Natural killer cell (primary cell): ENCODE measurements at regions not wholly inside any gene's neighbourhood (a gene's known extent, or its start where the extent isn't known, plus 50 kb on each side); places are given as distances from the start of the nearest gene placed in this dataset.

ENCODE experiments used
- ATAC-seq, 3 donors: fragments of 150-1000 bp in 2 of 3; fragments of 200-7000 bp in 1 of 3; cut with Tn5 transposase; 1 replicate in 1 of 3; 2 replicates in 2 of 3; pipeline ENCODE4 v1.10.0; 2021; ENCODE audit warnings: mild to moderate bottlenecking in 2 of 3, moderate library complexity in 2 of 3
- DNase-seq, 2 donors: peaks; one replicate each; pipeline versions ENCODE4 v3.0.0 to v3.0.0-alpha.2; 2013 to 2021; ENCODE audit warnings: mixed read lengths in 1 of 2
- H3K27ac ChIP-seq: one replicate; pipeline ENCODE4 v1.5.1; 2013; ENCODE audit warnings: mild to moderate bottlenecking, low read length
- H3K27me3 ChIP-seq: one replicate; pipeline ENCODE4 v1.6.1; 2013; ENCODE audit warnings: low read length; ENCODE audit not compliant: control insufficient read depth, insufficient read depth
- H3K36me3 ChIP-seq: one replicate; pipeline ENCODE4 v1.6.1; 2013; ENCODE audit warnings: low read length; ENCODE audit not compliant: control insufficient read depth, insufficient read depth
- H3K4me1 ChIP-seq: one replicate; pipeline ENCODE4 v1.6.1; 2013; ENCODE audit warnings: low read length; ENCODE audit not compliant: control insufficient read depth, insufficient read depth
- H3K4me3 ChIP-seq: one replicate; pipeline ENCODE4 v1.5.1; 2013; ENCODE audit warnings: low read length
- H3K9me3 ChIP-seq: one replicate; pipeline ENCODE4 v1.6.1; 2013; ENCODE audit warnings: low read length; ENCODE audit not compliant: control insufficient read depth, insufficient read depth
- H3K27ac Mint-ChIP-seq, 2 donors: one replicate each; pipeline ENCODE4 v1.8.0; 2022; ENCODE audit warnings: mild to moderate bottlenecking in 2 of 2, mixed read lengths in 2 of 2, moderate library complexity in 1 of 2
- H3K27me3 Mint-ChIP-seq, 2 donors: one replicate each; pipeline ENCODE4 v1.8.0; 2022; ENCODE audit warnings: low read depth in 2 of 2, mixed read lengths in 2 of 2
- H3K36me3 Mint-ChIP-seq: one replicate; pipeline ENCODE4 v1.8.0; 2022; ENCODE audit warnings: mixed read lengths
- H3K4me1 Mint-ChIP-seq, 2 donors: one replicate each; pipeline ENCODE4 v1.8.0; 2022; ENCODE audit warnings: mixed read lengths in 2 of 2
- H3K4me3 Mint-ChIP-seq: one replicate; pipeline ENCODE4 v1.8.0; 2022; ENCODE audit warnings: mild to moderate bottlenecking, moderate library complexity, mixed read lengths
- H3K9me3 Mint-ChIP-seq, 2 donors: one replicate each; pipeline ENCODE4 v1.8.0; 2022; ENCODE audit warnings: mixed read lengths in 2 of 2
- CTCF ChIP-seq: fragments of 200-600 bp; IDR thresholded peaks from one replicate; pipeline ENCODE4 v1.8.0; 2022; ENCODE audit warnings: antibody characterized with exemption
- WGBS: methylation state at CpG from one replicate; pipeline ENCODE4 v1.1.7; 2013; ENCODE audit warnings: missing lambda C conversion rate; ENCODE audit not compliant: insufficient coverage; 5-methylcytosine and 5-hydroxymethylcytosine counted together
- intact Hi-C: fragments of 100-400 bp; cut with micrococcal nuclease; formaldehyde crosslinking; loops from one replicate; pipeline ENCODE4 v1.14.2; 2022

DNA sequence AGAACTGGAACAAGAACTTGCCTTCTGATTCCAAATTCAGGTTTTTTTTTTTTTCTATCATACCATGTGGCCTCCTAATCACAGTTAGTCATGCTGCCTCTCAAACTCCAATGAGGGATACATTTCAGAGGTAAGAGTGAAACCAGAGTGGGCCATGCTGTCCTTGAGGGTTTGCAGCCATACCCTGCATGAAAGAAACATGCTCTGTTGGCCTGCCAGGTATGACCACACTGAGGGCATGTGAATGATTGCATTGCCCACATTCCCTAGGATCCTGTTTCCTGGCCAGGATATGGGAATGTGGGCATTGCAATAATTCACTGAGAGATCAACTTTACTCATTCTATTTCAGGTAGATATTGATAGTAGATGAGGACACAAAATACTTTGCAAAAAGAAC is 56.4 kb upstream of the DDIT4L start:
- H3K4me3 ChIP-seq, result no peak overlapping the region
- H3K9me3 Mint-ChIP-seq, result no peaks in the 10 kb centered on the region
- H3K36me3 Mint-ChIP-seq, result no peaks in the 10 kb centered on the region
- no peaks in the 10 kb centered on the region for H3K27me3 ChIP-seq
- intact Hi-C loops, result no loop called here
- H3K4me3 Mint-ChIP-seq, result no peak overlapping the region
- peaks cover 0 to 7% of the 10 kb centered on the region in 2 donors for H3K27me3 Mint-ChIP-seq
- H3K4me1 ChIP-seq, result no peaks in the 10 kb centered on the region
- ATAC-seq, result no peak
- H3K27ac ChIP-seq, result no peak overlapping the region
- DNase-seq, result no peak
- no peak overlapping the region for H3K27ac Mint-ChIP-seq
- no peaks in the 10 kb centered on the region for H3K4me1 Mint-ChIP-seq
- H3K36me3 ChIP-seq, result no peaks in the 10 kb centered on the region
- no peak for TF ChIP-seq CTCF
- no peaks in the 10 kb centered on the region for H3K9me3 ChIP-seq

- Mint-ChIP-seq H3K4me3 (no peak overlapping the region), H3K9me3 (peaks cover 0 to under 1% of the 10 kb centered on the region in 2 donors), H3K27me3 (peaks cover 4 to 7% of the 10 kb centered on the region in 2 donors), H3K36me3 (no peaks in the 10 kb centered on the region), H3K27ac (no peak overlapping the region), H3K4me1 (peaks cover 0 to 6% of the 10 kb centered on the region in 2 donors)
- Histone ChIP-seq H3K9me3 (no peaks in the 10 kb centered on the region), H3K4me1 (no peaks in the 10 kb centered on the region), H3K27me3 (no peaks in the 10 kb centered on the region), H3K4me3 (no peak overlapping the region), H3K36me3 (no peaks in the 10 kb centered on the region), H3K27ac (no peak overlapping the region)
- intact Hi-C loops, result no loop called here
- TF ChIP-seq CTCF, result no peak
- WGBS, result 76% methylated on average over 3 of the region's 3 CpGs
- DNase-seq (no peak), ATAC-seq (no peak)
Observed at GRCh38 chr4:100244347-100244746, 54.1 kb upstream of the DDIT4L start.
